ENCODE measurements at regions not wholly inside any gene's neighbourhood (a gene's known extent, or its start where the extent isn't known, plus 50 kb on each side); places are given as distances from the start of the nearest gene placed in this dataset.
"Not testable (repeated sequence)": the region's sequence is repeated elsewhere in the genome, so short reads cannot be mapped to it uniquely, and the experiment has no call there.

GRCh38 chr7:131802195-131802864, 245.9 kb upstream of the PODXL start:
- DNase-seq (ENCODE audit: low read depth), result no peak

GRCh38 chr7:131800531-131800930, 244.1 kb upstream of the PODXL start:
- DNase-seq (ENCODE audit: low read depth), result no peak

- DNase-seq (ENCODE audit: low read depth), result no peak
Observed at GRCh38 chr7:131800008-131800407, 243.6 kb upstream of the PODXL start.

GRCh38 chr7:131797841-131798240, 241.4 kb upstream of the PODXL start:
- peak; percentile 35 for DNase-seq (ENCODE audit: low read depth)

GRCh38 chr7:131795400-131795799, 239.0 kb upstream of the PODXL start:
- no peak for DNase-seq (ENCODE audit: low read depth)

GRCh38 chr7:131792311-131792710, 235.9 kb upstream of the PODXL start:
- no peak for DNase-seq (ENCODE audit: low read depth)

- peak; percentile 68 for DNase-seq (ENCODE audit: low read depth)
Observed at GRCh38 chr7:131787101-131787500, 230.7 kb upstream of the PODXL start.

GRCh38 chr7:131786204-131786603, 229.8 kb upstream of the PODXL start:
- DNase-seq (ENCODE audit: low read depth), result peak; percentile 29

- no peak for DNase-seq (ENCODE audit: low read depth)
Observed at GRCh38 chr7:131778601-131779000, 222.2 kb upstream of the PODXL start.

GRCh38 chr7:131774419-131775220, 218.2 kb upstream of the PODXL start:
- DNase-seq (ENCODE audit: low read depth), result no peak

- no peak for DNase-seq (ENCODE audit: low read depth)
Observed at GRCh38 chr7:131773413-131773812, 217.0 kb upstream of the PODXL start.

- peak; percentile 66 for DNase-seq (ENCODE audit: low read depth)
Observed at GRCh38 chr7:131769241-131769640, 212.8 kb upstream of the PODXL start.

- no peak for DNase-seq (ENCODE audit: low read depth)
Observed at GRCh38 chr7:131767591-131767990, 211.2 kb upstream of the PODXL start.

GRCh38 chr7:131765575-131765974, 209.1 kb upstream of the PODXL start:
- DNase-seq (ENCODE audit: low read depth), result no peak

GRCh38 chr7:131764143-131764775, 207.8 kb upstream of the PODXL start:
- DNase-seq (ENCODE audit: low read depth), result no peak

GRCh38 chr7:131762753-131763152, 206.3 kb upstream of the PODXL start:
- DNase-seq (ENCODE audit: low read depth), result no peak

GRCh38 chr7:131755801-131756200, 199.4 kb upstream of the PODXL start:
- not testable (repeated sequence) for DNase-seq (ENCODE audit: low read depth)

- DNase-seq (ENCODE audit: low read depth), result peak; percentile 39
Observed at GRCh38 chr7:131753620-131754222, 197.3 kb upstream of the PODXL start.

GRCh38 chr7:131747658-131748232, 191.3 kb upstream of the PODXL start:
- DNase-seq (ENCODE audit: low read depth), result no peak

- peak; percentile 31 for DNase-seq (ENCODE audit: low read depth)
Observed at GRCh38 chr7:131745390-131746248, 189.2 kb upstream of the PODXL start.

- DNase-seq (ENCODE audit: low read depth), result no peak
Observed at GRCh38 chr7:131741446-131741845, 185.0 kb upstream of the PODXL start.

Measured in HT1080 (cell line).